IMR-90 (cell line): ENCODE measurements at regions not wholly inside any gene's neighbourhood (a gene's known extent, or its start where the extent isn't known, plus 50 kb on each side); places are given as distances from the start of the nearest gene placed in this dataset.

ENCODE experiments used
- CEBPB ChIP-seq: IDR thresholded peaks from 2 replicates; pipeline ENCODE4 v1.6.1; 2012; ENCODE audit warnings: low read depth, low read length, improper control_type of control experiment
- CTCF ChIP-seq: conservative IDR thresholded peaks from 2 replicates; pipeline ENCODE4 v1.5.1; 2012; ENCODE audit warnings: mild to moderate bottlenecking, low read depth, low read length, improper control_type of control experiment
- ELK1 ChIP-seq: fragments of 150-350 bp; IDR thresholded peaks from 2 replicates; pipeline ENCODE4 v1.6.1; 2016; ENCODE audit warnings: low read depth, mild to moderate bottlenecking, low read length, moderate library complexity, borderline replicate concordance
- MAFK ChIP-seq: IDR thresholded peaks from 2 replicates; pipeline ENCODE4 v1.6.1; 2012; ENCODE audit warnings: low read depth, low read length, improper control_type of control experiment
- MAZ ChIP-seq: IDR thresholded peaks from 2 replicates; pipeline ENCODE4 v1.6.1; 2012; ENCODE audit warnings: low read depth, mild to moderate bottlenecking, low read length, improper control_type of control experiment, moderate library complexity, borderline replicate concordance
- MXI1 ChIP-seq: IDR thresholded peaks from 2 replicates; pipeline ENCODE4 v1.6.1; 2012; ENCODE audit warnings: low read depth, mild to moderate bottlenecking, low read length, moderate library complexity, borderline replicate concordance
- POLR2A ChIP-seq: IDR thresholded peaks from 2 replicates; pipeline ENCODE4 v1.6.1; 2012; ENCODE audit warnings: mild to moderate bottlenecking, low read depth, low read length
- RCOR1 ChIP-seq: IDR thresholded peaks from 2 replicates; pipeline ENCODE4 v1.6.1; 2012; ENCODE audit warnings: mild to moderate bottlenecking, low read length, improper control_type of control experiment; ENCODE audit not compliant: insufficient replicate concordance
- RFX5 ChIP-seq: IDR thresholded peaks from 2 replicates; pipeline ENCODE4 v1.8.0; 2012; ENCODE audit warnings: low read depth, mild to moderate bottlenecking, low read length, moderate library complexity
- SMC3 ChIP-seq: fragments of 150-350 bp; IDR thresholded peaks from 2 replicates; pipeline ENCODE4 v1.6.1; 2016; ENCODE audit warnings: low read depth, mild to moderate bottlenecking, antibody characterized with exemption, low read length, moderate library complexity
- USF2 ChIP-seq: fragments of 150-350 bp; IDR thresholded peaks from 2 replicates; pipeline ENCODE4 v1.6.1; 2017; ENCODE audit warnings: mild to moderate bottlenecking, antibody characterized with exemption, low read length, low read depth

GRCh38 chr4:108311313-108311712, 142.6 kb upstream of the LEF1 start:
- no peak for TF ChIP-seq POLR2A
- no peak for TF ChIP-seq SMC3
- no peak for TF ChIP-seq RFX5
- no peak for TF ChIP-seq CEBPB
- no peak for TF ChIP-seq MAFK
- TF ChIP-seq CTCF = no peak
- TF ChIP-seq ELK1 = no peak
- no peak for TF ChIP-seq USF2
- no peak for TF ChIP-seq RCOR1
- no peak for TF ChIP-seq MXI1
- no peak for TF ChIP-seq MAZ
